ACHN (cell line): ENCODE measurements at regions not wholly inside any gene's neighbourhood (a gene's known extent, or its start where the extent isn't known, plus 50 kb on each side); places are given as distances from the start of the nearest gene placed in this dataset.
"Not testable (repeated sequence)": the region's sequence is repeated elsewhere in the genome, so short reads cannot be mapped to it uniquely, and the experiment has no call there.

Experiments
- DNase-seq: peaks from one replicate; pipeline ENCODE4 v3.0.0-alpha.2; 2015
- in situ Hi-C: cut with HindIII; loops from 2 replicates; pipeline ENCODE4 v1.10.0; 2017; ENCODE audit warnings: low sequenced_read_pairs, low pct_ligation_motif_present, low pct_unique_long_range_greater_than_20kb

DNA sequence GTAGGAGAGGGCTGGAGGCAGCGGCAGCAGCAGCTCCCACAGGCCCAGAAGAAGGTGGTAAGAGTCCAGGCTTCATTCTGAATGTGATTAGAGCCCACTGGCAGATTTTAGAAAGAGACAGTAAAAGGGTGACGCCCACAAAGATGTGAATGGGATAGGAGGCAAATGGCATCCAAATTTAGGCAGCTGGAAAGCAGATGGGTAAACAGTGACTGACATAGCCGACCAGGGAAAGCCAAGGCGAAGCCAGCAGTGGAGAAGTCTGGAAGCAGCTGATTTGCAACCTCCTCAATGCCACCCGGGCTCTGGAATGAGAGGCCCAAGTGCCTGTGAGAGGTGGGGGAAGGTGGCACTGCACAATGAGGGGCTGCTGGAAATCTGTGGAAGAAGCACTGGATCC, 103.3 kb downstream of the C5orf15 start:
- DNase-seq = no peak

GRCh38 chr5:133864711-133865110, 103.7 kb downstream of the C5orf15 start:
- in situ Hi-C loops = no loop called here
- no peak for DNase-seq

More for the DNA sequence above, 103.3 kb downstream of the C5orf15 start:
- in situ Hi-C loops = no loop called here

GRCh38 chr5:133863857-133864585, 104.4 kb downstream of the C5orf15 start:
- no peak for DNase-seq
- in situ Hi-C loops = no loop called here

DNA sequence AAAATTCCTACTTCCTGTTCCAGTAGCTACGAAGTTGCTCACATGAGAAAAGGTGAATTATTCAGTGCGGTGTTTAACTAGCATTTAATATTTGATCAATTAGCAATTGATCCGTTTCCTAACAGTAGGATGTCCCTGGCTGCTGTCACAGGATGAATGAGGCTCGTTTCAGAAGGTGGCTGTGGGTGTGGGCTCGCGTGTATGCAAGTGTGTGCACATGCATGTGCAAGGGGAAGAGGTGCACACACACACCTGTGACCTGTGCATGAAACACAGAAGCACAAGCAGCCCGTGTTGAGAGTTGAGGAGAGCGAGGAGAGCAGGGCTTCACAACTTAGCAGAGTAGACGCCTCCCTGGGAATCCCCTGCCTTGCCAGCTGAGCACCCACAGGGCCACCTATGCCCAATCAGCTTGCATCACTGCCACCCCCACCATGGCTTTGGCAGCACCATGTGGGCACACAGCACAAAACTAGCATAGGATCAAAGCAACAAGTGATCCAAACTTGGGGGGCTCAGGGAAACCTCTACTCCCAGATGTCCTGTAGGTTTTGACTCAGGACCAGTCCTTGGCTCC, 107.2 kb downstream of the C5orf15 start:
- in situ Hi-C loops = no loop called here
- no peak for DNase-seq

DNA sequence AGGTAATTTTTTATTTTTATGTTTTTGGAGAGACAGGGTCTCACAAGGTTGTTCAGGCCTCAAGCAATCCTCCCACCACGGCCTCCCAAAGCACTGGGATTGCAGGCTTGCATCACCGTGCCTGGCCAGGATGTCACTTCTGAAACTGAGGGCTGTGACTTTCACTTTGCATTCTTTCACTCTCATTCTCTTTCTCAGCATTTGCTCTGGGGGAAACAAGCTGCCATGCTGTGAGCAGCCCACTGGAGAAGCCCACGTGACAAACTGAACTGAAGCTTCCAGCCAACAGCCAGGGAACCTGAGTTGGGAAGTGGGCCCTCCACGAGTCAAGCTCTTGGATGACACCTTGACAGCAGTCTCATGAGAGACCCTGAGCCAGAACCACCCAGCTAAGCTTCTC, 109.4 kb downstream of the C5orf15 start:
- no peak for DNase-seq
- in situ Hi-C loops = no loop called here

- DNase-seq, in situ Hi-C loops: not testable (repeated sequence)
Observed at GRCh38 chr5:133857595-133858313, 110.7 kb downstream of the C5orf15 start.

DNA sequence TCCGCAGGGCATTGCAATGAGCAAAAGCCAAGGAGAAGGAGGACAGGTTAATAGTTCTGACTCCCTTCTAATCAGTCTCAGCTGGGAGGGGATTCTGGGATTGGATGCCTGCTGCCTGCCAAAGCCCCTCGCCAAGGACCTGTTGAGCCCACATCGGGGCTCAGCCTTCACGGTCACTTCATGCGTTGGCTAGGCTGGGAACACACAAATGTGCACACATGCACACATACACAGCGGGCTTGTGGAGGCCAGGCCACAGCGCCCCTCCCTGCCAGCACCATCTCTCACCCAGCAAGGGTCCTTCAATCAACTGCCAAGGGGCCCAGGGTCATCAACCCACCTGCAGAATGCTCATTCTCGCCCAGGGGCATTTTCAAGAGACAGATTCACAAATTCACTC, 113.9 kb downstream of the C5orf15 start:
- no peak for DNase-seq
- in situ Hi-C loops = no loop called here

DNA sequence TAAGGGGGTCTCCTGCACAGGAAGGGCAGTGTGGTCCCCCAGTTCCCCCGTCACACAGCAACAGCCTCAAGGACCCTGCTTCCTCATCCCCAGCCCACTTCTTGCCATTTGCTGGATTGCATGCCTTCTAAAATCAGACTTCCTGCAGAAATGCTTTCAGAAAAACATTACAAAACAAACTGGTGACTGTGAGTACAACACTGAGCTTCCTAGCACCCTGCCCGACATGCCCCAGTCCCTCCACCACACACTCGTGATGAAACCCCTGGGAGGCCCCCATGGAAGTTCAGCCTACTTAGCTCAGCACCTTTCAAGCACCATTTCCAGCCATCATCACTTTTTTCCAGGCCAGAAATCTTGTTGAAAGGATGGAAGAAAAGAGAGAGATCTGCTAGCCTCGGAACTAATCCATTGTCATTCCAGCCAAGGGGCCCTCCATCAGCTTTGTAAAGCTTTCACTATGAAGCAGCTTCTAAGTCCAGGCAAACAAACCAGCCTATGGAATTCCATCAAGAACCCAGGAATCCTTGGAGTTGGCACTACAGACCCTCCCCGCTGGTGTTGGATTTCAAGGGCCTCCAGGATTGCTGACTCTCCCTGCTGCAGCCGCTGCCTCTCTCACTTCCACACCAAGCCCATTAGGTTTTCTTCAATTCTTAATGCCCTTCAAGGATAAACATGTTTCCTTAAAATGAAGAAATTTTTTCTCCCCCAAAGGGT, 114.6 kb downstream of the C5orf15 start:
- in situ Hi-C loops = no loop called here
- DNase-seq = no peak

DNA sequence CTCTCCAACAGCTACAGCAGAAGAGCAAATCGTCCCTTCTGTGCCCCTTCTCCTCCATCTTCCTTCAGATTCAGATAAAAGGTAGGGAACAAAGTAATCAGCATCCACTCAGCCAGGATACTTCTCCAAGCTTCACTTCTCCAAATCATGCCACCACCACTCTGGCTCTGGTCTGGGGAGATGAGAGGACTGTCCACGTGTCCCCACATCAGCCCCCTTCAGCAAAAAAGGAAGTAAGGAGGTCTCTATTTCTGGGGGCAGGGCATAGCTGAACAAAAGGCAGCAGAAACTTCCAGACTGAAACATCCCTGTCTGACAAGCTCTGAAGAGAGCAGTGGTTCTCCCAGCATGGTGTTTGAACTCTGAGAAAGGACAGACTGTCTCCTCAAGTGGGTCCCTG, 116.9 kb downstream of the C5orf15 start:
- in situ Hi-C loops = no loop called here
- no peak for DNase-seq

GRCh38 chr5:133850811-133851210, 117.6 kb downstream of the C5orf15 start:
- DNase-seq = no peak
- in situ Hi-C loops = no loop called here

DNA sequence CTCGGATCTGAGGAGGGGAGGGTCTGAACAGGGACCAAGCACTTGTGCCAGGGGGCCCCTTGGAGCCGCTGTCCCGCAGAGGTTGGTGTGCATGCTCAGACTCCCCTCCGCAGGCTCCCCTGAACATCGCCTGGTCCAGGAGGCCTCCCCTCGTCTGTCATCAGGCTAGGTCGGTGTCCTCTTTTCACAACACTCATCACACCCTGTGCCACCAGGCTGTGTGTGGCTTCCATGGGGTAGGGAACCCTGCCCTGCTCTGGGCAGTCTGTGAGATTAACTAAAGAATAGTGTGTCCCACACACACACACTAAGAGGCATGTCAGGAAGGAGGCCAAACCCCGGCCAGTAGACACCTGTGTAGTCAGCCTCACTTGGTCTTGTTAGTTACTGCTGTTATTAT, 119.3 kb downstream of the C5orf15 start:
- in situ Hi-C loops = no loop called here
- no peak for DNase-seq

DNA sequence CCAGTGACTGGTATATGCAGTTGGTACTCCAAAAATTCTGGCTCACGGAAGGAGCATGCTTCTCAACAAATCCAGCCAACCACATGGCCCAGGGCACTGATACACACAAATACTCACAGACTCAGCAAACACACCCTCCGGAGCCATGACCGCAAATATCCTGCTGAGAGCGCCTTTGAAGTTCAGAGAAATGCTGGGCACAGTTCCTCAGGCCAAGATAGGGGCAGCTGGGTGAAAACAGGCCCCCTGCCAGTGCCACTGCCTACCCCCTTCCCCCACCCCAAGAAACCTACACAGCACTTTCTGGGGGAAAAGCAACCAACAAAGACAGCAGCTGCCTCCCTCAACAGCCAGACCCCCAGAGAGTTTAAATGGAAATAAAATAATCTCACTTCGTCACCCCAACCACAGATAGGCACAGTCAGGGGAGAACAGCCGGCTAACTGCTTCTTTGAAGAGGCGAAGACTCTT, 120.0 kb downstream of the C5orf15 start:
- in situ Hi-C loops = no loop called here
- no peak for DNase-seq

DNA sequence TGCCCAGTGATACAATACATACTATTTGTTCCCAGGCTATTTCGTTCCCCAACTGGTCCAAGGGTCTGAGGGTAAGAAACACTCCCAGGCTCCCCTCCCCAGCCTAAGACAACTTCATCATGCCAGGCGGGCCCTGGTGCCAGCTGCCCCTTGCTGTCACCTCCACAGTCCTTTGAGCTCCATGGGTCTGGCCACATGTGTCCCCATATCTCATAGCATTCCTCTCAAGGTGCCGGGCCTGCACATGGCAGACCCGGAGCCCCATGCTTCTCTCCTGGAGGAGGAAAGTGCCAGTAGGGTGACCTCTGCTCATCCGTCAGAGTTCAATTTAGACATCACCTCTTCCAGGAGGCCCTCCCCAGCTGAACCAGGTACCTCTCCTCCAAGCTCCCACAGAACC, 120.5 kb downstream of the C5orf15 start:
- DNase-seq = no peak
- in situ Hi-C loops = no loop called here

- no peak for DNase-seq
- in situ Hi-C loops = no loop called here
Observed at GRCh38 chr5:133847301-133847700, 121.1 kb downstream of the C5orf15 start.

GRCh38 chr5:133846478-133847226, 121.8 kb downstream of the C5orf15 start:
- in situ Hi-C loops = no loop called here
- no peak for DNase-seq

- no peak for DNase-seq
- in situ Hi-C loops = no loop called here
Observed at GRCh38 chr5:133845271-133845670, 123.2 kb downstream of the C5orf15 start.

DNA sequence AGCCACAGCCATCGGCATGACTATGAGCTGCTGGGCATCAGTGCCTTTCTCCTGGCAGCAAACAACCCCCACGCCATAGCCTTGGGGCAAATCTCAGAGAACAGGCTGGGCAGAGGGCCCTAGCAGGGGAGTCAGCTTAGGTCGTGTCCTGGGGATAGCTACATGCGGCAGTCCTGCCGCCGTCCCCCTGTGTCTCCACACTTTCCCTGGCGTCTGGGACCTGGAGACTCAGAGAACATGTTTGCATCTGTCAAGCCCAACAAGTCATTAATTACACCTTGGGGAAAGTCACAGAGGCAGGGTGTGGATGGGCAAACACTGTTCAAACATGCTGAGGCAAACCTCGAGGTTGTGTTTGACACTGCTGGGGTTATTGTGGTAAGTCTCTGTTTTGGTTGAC, 123.6 kb downstream of the C5orf15 start:
- in situ Hi-C loops = no loop called here

DNA sequence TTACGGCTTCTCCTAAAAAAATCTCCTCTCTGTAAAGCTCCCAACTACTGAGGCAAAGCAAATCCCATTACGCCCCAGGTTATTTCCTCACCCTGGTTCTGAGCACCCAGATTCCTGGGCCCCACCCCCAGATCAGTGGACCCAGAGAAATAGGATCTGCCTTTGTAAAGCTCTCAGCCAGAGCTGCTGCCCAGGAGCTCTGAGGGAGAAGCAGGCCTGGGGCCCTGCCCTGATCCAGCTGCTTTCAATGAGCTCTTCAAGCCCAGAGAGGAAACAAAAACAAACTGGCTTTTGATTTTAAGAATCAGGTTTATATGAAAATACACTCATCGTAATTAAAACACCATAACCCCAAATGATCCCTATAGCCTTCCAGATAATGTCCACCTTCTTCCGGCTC, 124.5 kb downstream of the C5orf15 start:
- no peak for DNase-seq
- in situ Hi-C loops = no loop called here

More for the DNA sequence above, 123.6 kb downstream of the C5orf15 start:
- no peak for DNase-seq
